ENCODE measurements at regions not wholly inside any gene's neighbourhood (a gene's known extent, or its start where the extent isn't known, plus 50 kb on each side); places are given as distances from the start of the nearest gene placed in this dataset.

DNA sequence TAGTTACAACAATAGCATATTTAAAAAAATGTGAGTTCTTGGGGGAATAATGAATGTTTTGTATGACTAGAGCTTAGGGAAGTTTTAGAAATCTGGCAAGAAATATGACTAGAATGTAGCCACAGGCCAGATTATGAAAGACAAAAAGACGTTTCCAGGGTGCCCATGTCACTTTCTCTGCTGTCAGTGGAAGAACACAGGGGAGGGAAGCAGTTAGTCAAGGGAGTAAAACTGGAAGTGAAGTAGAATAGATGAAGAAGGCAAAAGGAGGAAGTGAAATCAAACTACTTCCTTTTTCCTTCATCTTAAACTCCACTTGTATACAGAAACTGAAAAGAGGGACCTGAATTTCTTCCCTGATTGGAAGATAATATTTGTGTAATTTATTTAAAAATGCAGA, 81.2 kb upstream of the ATP2B1 start:
- Histone ChIP-seq H3K9me3 (ENCODE audit: insufficient read depth, low read length, severe bottlenecking) (peaks cover 14% of the 10 kb centered on the region), H3K27me3 (ENCODE audit: insufficient read depth, low read length, poor library complexity) (no peaks in the 10 kb centered on the region), H3K4me1 (ENCODE audit: insufficient read depth, low read length) (no peaks in the 10 kb centered on the region), H3K4me2 (ENCODE audit: insufficient read depth, low read length) (no peak overlapping the region), H3K36me3 (ENCODE audit: insufficient read depth, low read length) (no peaks in the 10 kb centered on the region), H4K20me1 (ENCODE audit: insufficient read depth, low read length) (no peaks in the 10 kb centered on the region), H2AFZ (ENCODE audit: low read depth, low read length) (no peak overlapping the region), H3K27ac (ENCODE audit: low read length) (no peak overlapping the region), H3K79me2 (ENCODE audit: insufficient read depth, low read length) (no peaks in the 10 kb centered on the region), H3K4me3 (ENCODE audit: low read depth in 1 of 2, low read length in 2 of 2) (no peak overlapping the region), H3K9ac (ENCODE audit: low read depth, low read length) (no peak overlapping the region)
- DNase-seq (no peak), ATAC-seq (ENCODE audit: insufficient read depth, low read depth) (no peak)
- TF ChIP-seq, protein P1, sequence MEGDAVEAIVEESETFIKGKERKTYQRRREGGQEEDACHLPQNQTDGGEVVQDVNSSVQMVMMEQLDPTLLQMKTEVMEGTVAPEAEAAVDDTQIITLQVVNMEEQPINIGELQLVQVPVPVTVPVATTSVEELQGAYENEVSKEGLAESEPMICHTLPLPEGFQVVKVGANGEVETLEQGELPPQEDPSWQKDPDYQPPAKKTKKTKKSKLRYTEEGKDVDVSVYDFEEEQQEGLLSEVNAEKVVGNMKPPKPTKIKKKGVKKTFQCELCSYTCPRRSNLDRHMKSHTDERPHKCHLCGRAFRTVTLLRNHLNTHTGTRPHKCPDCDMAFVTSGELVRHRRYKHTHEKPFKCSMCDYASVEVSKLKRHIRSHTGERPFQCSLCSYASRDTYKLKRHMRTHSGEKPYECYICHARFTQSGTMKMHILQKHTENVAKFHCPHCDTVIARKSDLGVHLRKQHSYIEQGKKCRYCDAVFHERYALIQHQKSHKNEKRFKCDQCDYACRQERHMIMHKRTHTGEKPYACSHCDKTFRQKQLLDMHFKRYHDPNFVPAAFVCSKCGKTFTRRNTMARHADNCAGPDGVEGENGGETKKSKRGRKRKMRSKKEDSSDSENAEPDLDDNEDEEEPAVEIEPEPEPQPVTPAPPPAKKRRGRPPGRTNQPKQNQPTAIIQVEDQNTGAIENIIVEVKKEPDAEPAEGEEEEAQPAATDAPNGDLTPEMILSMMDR (IDR thresholded peaks at IDR 0.05; ENCODE audit: borderline replicate concordance, extremely low read depth, low read length, poor library complexity, severe bottlenecking), result no peak
- TF ChIP-seq EZH2 (IDR thresholded peaks at IDR 0.05; ENCODE audit: borderline replicate concordance, low read depth, low read length, severe bottlenecking), result no peak

DNA sequence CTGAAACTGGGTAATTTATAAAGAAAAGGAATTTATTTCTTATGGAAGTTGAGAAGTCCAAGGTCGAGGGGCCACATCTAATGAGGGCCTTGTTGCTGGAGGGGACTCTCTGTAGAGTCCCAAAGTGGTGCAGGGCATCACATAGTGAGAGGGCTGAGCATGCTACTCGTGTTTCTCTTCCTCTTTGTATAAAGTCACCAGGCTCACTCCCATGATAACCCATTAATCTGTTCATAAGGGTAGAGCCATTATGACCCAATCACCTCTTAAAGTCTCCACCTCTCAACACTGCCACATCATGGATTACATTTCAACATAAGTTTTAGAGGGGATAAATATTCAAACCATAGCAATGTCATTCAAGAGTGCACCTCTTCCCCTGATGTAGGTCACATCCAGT, 79.1 kb upstream of the ATP2B1 start:
- Histone ChIP-seq H3K27ac (ENCODE audit: low read length) (no peak overlapping the region), H3K36me3 (ENCODE audit: insufficient read depth, low read length) (no peaks in the 10 kb centered on the region), H3K4me2 (ENCODE audit: insufficient read depth, low read length) (no peak overlapping the region), H3K27me3 (ENCODE audit: insufficient read depth, low read length, poor library complexity) (no peaks in the 10 kb centered on the region), H3K9ac (ENCODE audit: low read depth, low read length) (no peak overlapping the region), H3K4me1 (ENCODE audit: insufficient read depth, low read length) (no peaks in the 10 kb centered on the region), H3K4me3 (ENCODE audit: low read depth in 1 of 2, low read length in 2 of 2) (no peak overlapping the region), H3K9me3 (ENCODE audit: insufficient read depth, low read length, severe bottlenecking) (peaks cover 14% of the 10 kb centered on the region), H4K20me1 (ENCODE audit: insufficient read depth, low read length) (no peaks in the 10 kb centered on the region), H3K79me2 (ENCODE audit: insufficient read depth, low read length) (no peaks in the 10 kb centered on the region), H2AFZ (ENCODE audit: low read depth, low read length) (no peak overlapping the region)
- DNase-seq (no peak), ATAC-seq (ENCODE audit: insufficient read depth, low read depth) (no peak)
- TF ChIP-seq, protein P1 (IDR thresholded peaks at IDR 0.05; ENCODE audit: borderline replicate concordance, extremely low read depth, low read length, poor library complexity, severe bottlenecking), result no peak
- no peak for TF ChIP-seq EZH2 (IDR thresholded peaks at IDR 0.05; ENCODE audit: borderline replicate concordance, low read depth, low read length, severe bottlenecking)

DNA sequence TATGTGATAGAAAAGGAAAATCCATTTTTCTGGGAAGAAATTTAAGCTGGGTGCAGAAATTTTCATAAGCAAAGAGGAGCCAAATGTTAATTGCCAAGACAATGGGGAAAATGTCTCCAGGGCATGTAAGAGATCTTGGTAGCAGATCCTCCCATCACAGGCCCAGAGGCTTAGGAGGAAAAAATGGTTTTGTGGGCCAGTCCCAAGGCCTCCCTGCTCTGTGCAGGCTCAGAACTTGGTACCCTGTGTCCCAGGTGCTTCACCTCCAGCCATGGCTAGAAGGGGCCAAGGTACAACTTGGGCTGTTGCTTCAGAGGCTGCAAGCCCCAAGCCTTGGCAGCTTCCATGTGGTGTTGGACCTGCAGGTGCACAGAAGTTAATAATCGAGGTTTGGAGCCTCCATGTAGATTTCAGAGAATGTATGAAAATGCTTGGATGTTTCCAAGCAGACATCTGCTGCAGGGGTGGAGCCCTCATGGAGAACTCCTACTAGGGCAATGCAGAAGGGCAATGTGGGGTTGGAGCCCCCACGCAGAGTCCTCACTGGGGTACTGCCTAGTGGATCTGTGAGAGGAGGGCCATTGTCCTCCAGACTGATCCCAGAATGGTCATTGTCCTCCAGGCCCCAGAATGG, 77.7 kb upstream of the ATP2B1 start:
- Histone ChIP-seq H2AFZ (ENCODE audit: low read depth, low read length) (no peak overlapping the region), H3K9me3 (ENCODE audit: insufficient read depth, low read length, severe bottlenecking) (peaks cover 14% of the 10 kb centered on the region), H3K4me2 (ENCODE audit: insufficient read depth, low read length) (no peak overlapping the region), H4K20me1 (ENCODE audit: insufficient read depth, low read length) (no peaks in the 10 kb centered on the region), H3K27ac (ENCODE audit: low read length) (no peak overlapping the region), H3K9ac (ENCODE audit: low read depth, low read length) (no peak overlapping the region), H3K27me3 (ENCODE audit: insufficient read depth, low read length, poor library complexity) (no peaks in the 10 kb centered on the region), H3K4me3 (ENCODE audit: low read depth in 1 of 2, low read length in 2 of 2) (no peak overlapping the region), H3K79me2 (ENCODE audit: insufficient read depth, low read length) (no peaks in the 10 kb centered on the region), H3K4me1 (ENCODE audit: insufficient read depth, low read length) (no peaks in the 10 kb centered on the region), H3K36me3 (ENCODE audit: insufficient read depth, low read length) (no peaks in the 10 kb centered on the region)
- TF ChIP-seq, protein P1 (IDR thresholded peaks at IDR 0.05; ENCODE audit: borderline replicate concordance, extremely low read depth, low read length, poor library complexity, severe bottlenecking), result no peak
- no peak for TF ChIP-seq EZH2 (IDR thresholded peaks at IDR 0.05; ENCODE audit: borderline replicate concordance, low read depth, low read length, severe bottlenecking)
- DNase-seq (no peak), ATAC-seq (ENCODE audit: insufficient read depth, low read depth) (no peak)
